ENCODE measurements at regions not wholly inside any gene's neighbourhood (a gene's known extent, or its start where the extent isn't known, plus 50 kb on each side); places are given as distances from the start of the nearest gene placed in this dataset.
"Not testable (repeated sequence)": the region's sequence is repeated elsewhere in the genome, so short reads cannot be mapped to it uniquely, and the experiment has no call there.

DNA sequence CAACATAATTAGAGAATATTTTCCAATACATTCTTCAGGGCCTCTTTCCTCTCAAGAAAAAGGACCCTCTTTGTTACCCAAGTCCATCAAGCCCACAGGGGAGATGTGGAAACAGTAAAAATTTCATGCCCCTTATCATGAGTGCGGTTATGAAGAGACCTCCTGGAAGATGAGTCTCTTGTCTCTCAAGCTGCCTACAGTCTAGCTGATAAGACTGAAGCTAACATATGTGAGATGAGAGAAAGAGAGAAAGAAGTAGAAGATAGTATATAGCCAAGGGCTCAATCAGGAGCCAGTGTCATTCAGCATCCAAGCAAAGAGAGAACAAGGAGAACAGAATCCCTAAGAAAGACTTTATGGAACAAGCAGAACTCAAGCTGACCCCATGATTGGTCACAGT, 75.9 kb upstream of the CABCOCO1 start:
- TF ChIP-seq, protein P1, sequence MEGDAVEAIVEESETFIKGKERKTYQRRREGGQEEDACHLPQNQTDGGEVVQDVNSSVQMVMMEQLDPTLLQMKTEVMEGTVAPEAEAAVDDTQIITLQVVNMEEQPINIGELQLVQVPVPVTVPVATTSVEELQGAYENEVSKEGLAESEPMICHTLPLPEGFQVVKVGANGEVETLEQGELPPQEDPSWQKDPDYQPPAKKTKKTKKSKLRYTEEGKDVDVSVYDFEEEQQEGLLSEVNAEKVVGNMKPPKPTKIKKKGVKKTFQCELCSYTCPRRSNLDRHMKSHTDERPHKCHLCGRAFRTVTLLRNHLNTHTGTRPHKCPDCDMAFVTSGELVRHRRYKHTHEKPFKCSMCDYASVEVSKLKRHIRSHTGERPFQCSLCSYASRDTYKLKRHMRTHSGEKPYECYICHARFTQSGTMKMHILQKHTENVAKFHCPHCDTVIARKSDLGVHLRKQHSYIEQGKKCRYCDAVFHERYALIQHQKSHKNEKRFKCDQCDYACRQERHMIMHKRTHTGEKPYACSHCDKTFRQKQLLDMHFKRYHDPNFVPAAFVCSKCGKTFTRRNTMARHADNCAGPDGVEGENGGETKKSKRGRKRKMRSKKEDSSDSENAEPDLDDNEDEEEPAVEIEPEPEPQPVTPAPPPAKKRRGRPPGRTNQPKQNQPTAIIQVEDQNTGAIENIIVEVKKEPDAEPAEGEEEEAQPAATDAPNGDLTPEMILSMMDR (IDR thresholded peaks at IDR 0.05; ENCODE audit: insufficient read depth, low read depth, low read length), result no peak
- no peak for TF ChIP-seq EZH2 (IDR thresholded peaks at IDR 0.05; ENCODE audit: insufficient read depth, low read length)
- H3K79me2 ChIP-seq (ENCODE audit: insufficient read depth, low read length), result no peaks in the 10 kb centered on the region
- FAIRE-seq (no peak), DNase-seq (ENCODE audit: low read depth) (no peak)
- Mint-ChIP-seq H3K27ac (ENCODE audit: unreplicated experiment) (no peak overlapping the region), H3K27me3 (ENCODE audit: low read depth, unreplicated experiment) (no peaks in the 10 kb centered on the region), H3K9me3 (ENCODE audit: unreplicated experiment) (no peaks in the 10 kb centered on the region), H3K4me1 (ENCODE audit: low read depth, unreplicated experiment) (no peaks in the 10 kb centered on the region), H3K4me3 (ENCODE audit: unreplicated experiment) (no peak overlapping the region), H3K36me3 (ENCODE audit: low read depth, unreplicated experiment) (no peaks in the 10 kb centered on the region)
- no peaks in the 10 kb centered on the region for H3K36me3 ChIP-seq (ENCODE audit: insufficient read depth, low read length)
- no peak overlapping the region for H3K4me2 ChIP-seq (ENCODE audit: low read length)
- H2AFZ ChIP-seq (ENCODE audit: low read depth, low read length), result no peak overlapping the region
- H3K9me3 ChIP-seq (ENCODE audit: insufficient read depth, low read depth, low read length), result no peaks in the 10 kb centered on the region
- H3K27ac ChIP-seq (ENCODE audit: low read depth, low read length), result no peak overlapping the region
- H3K27me3 ChIP-seq (ENCODE audit: insufficient read depth, low read length), result no peaks in the 10 kb centered on the region
- H4K20me1 ChIP-seq (ENCODE audit: insufficient read depth, low read length), result no peaks in the 10 kb centered on the region
- no peaks in the 10 kb centered on the region for H3K4me1 ChIP-seq (ENCODE audit: insufficient read depth, low read length)
- H3K9ac ChIP-seq (ENCODE audit: low read length), result no peak overlapping the region
- no peak overlapping the region for H3K4me3 ChIP-seq (ENCODE audit: insufficient read depth, low read depth, low read length)

DNA sequence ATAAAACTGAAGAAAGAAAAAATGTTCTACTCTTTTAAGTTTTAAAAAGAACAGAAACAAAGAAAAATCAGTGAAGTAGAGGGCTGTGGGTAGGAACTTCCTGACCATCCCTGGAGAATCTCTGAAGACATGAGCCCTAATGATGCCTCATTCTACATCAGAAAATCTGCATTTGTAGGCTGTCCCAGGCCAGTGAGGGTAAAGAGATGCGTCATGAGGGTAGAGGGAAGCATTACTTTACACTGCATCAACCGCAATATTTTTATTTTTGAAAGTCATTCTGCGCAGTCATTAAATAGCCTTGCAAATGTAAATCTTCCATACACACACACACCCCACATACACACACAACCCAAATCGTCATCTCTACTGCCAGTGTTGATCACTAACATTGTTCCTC, 82.1 kb upstream of the CABCOCO1 start:
- Histone ChIP-seq H3K79me2 (ENCODE audit: insufficient read depth, low read length) (no peaks in the 10 kb centered on the region), H3K9ac (ENCODE audit: low read length) (no peak overlapping the region), H3K4me2 (ENCODE audit: low read length) (no peak overlapping the region), H3K27me3 (ENCODE audit: insufficient read depth, low read length) (no peaks in the 10 kb centered on the region), H4K20me1 (ENCODE audit: insufficient read depth, low read length) (no peaks in the 10 kb centered on the region), H3K4me1 (ENCODE audit: insufficient read depth, low read length) (no peaks in the 10 kb centered on the region), H3K4me3 (ENCODE audit: insufficient read depth, low read depth, low read length) (no peak overlapping the region), H3K36me3 (ENCODE audit: insufficient read depth, low read length) (no peaks in the 10 kb centered on the region), H3K27ac (ENCODE audit: low read depth, low read length) (no peak overlapping the region), H2AFZ (ENCODE audit: low read depth, low read length) (no peak overlapping the region), H3K9me3 (ENCODE audit: insufficient read depth, low read depth, low read length) (no peaks in the 10 kb centered on the region)
- DNase-seq (ENCODE audit: low read depth) (no peak), FAIRE-seq (no peak)
- Mint-ChIP-seq H3K4me1 (ENCODE audit: low read depth, unreplicated experiment) (no peaks in the 10 kb centered on the region), H3K27ac (ENCODE audit: unreplicated experiment) (no peak overlapping the region), H3K36me3 (ENCODE audit: low read depth, unreplicated experiment) (no peaks in the 10 kb centered on the region), H3K9me3 (ENCODE audit: unreplicated experiment) (no peaks in the 10 kb centered on the region), H3K4me3 (ENCODE audit: unreplicated experiment) (no peak overlapping the region), H3K27me3 (ENCODE audit: low read depth, unreplicated experiment) (no peaks in the 10 kb centered on the region)
- TF ChIP-seq EZH2 (IDR thresholded peaks at IDR 0.05; ENCODE audit: insufficient read depth, low read length), result no peak
- TF ChIP-seq, protein P1 (IDR thresholded peaks at IDR 0.05; ENCODE audit: insufficient read depth, low read depth, low read length), result no peak

DNA sequence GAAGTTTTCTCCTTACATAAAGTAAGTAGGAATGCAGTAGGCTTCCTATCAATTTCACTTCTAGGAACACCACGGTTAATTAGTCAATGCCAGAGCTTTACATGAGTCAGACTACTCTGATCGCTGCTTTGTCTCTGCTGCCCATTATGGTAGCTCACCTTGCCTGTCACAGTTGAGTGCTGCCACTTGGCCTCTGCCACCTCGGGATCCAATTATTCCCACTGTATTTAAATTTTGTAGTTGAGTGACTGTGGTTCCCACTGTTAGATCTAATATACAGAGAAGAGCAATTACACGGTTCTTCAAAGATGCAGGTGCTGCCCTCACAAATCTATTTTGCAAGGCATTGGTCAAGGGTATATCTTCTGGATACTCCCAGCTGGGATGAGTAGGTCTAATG, 92.5 kb upstream of the CABCOCO1 start:
- FAIRE-seq; H3K4me1 Mint-ChIP-seq (ENCODE audit: low read depth, unreplicated experiment); H2AFZ ChIP-seq (ENCODE audit: low read depth, low read length); H3K9me3 ChIP-seq (ENCODE audit: insufficient read depth, low read depth, low read length); H3K79me2 ChIP-seq (ENCODE audit: insufficient read depth, low read length); H3K4me3 Mint-ChIP-seq (ENCODE audit: unreplicated experiment); H3K36me3 ChIP-seq (ENCODE audit: insufficient read depth, low read length); H3K4me2 ChIP-seq (ENCODE audit: low read length); H3K27ac ChIP-seq (ENCODE audit: low read depth, low read length); H3K9ac ChIP-seq (ENCODE audit: low read length); H3K27me3 ChIP-seq (ENCODE audit: insufficient read depth, low read length); H3K4me1 ChIP-seq (ENCODE audit: insufficient read depth, low read length); H3K27me3 Mint-ChIP-seq (ENCODE audit: low read depth, unreplicated experiment); H4K20me1 ChIP-seq (ENCODE audit: insufficient read depth, low read length); H3K27ac Mint-ChIP-seq (ENCODE audit: unreplicated experiment); DNase-seq (ENCODE audit: low read depth); H3K4me3 ChIP-seq (ENCODE audit: insufficient read depth, low read depth, low read length); H3K36me3 Mint-ChIP-seq (ENCODE audit: low read depth, unreplicated experiment); H3K9me3 Mint-ChIP-seq (ENCODE audit: unreplicated experiment): not testable (repeated sequence)

Data from astrocyte (in vitro differentiated cells and primary cell).